ENCODE measurements at regions not wholly inside any gene's neighbourhood (a gene's known extent, or its start where the extent isn't known, plus 50 kb on each side); places are given as distances from the start of the nearest gene placed in this dataset.

- no peak overlapping the region for H2AFZ ChIP-seq (ENCODE audit: low read length)
- H3K4me1 ChIP-seq (ENCODE audit: insufficient read depth, low read length): no peaks in the 10 kb centered on the region
- TF ChIP-seq ZNF607 (CRISPR knock-in tag; IDR thresholded peaks at IDR 0.05; ENCODE audit: borderline replicate concordance) (no peak), GFI1 (CRISPR knock-in tag; IDR thresholded peaks at IDR 0.05; ENCODE audit: borderline replicate concordance) (no peak), PAX8 (CRISPR knock-in tag; IDR thresholded peaks at IDR 0.05; ENCODE audit: borderline replicate concordance) (no peak), NKX3-1 (CRISPR knock-in tag; IDR thresholded peaks at IDR 0.05) (no peak), HOXA9 (CRISPR knock-in tag; IDR thresholded peaks at IDR 0.05; ENCODE audit: borderline replicate concordance) (no peak), MTA3 (CRISPR knock-in tag; IDR thresholded peaks at IDR 0.05) (no peak), MAZ (IDR thresholded peaks at IDR 0.05; ENCODE audit: borderline replicate concordance, low read depth, low read length) (no peak), MAZ (CRISPR knock-in tag; IDR thresholded peaks at IDR 0.05; ENCODE audit: low read depth) (no peak)
- TF ChIP-seq, protein P1, sequence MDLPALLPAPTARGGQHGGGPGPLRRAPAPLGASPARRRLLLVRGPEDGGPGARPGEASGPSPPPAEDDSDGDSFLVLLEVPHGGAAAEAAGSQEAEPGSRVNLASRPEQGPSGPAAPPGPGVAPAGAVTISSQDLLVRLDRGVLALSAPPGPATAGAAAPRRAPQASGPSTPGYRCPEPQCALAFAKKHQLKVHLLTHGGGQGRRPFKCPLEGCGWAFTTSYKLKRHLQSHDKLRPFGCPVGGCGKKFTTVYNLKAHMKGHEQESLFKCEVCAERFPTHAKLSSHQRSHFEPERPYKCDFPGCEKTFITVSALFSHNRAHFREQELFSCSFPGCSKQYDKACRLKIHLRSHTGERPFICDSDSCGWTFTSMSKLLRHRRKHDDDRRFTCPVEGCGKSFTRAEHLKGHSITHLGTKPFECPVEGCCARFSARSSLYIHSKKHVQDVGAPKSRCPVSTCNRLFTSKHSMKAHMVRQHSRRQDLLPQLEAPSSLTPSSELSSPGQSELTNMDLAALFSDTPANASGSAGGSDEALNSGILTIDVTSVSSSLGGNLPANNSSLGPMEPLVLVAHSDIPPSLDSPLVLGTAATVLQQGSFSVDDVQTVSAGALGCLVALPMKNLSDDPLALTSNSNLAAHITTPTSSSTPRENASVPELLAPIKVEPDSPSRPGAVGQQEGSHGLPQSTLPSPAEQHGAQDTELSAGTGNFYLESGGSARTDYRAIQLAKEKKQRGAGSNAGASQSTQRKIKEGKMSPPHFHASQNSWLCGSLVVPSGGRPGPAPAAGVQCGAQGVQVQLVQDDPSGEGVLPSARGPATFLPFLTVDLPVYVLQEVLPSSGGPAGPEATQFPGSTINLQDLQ (CRISPR knock-in tag; IDR thresholded peaks at IDR 0.05): no peak
- TF ChIP-seq, protein P2, sequence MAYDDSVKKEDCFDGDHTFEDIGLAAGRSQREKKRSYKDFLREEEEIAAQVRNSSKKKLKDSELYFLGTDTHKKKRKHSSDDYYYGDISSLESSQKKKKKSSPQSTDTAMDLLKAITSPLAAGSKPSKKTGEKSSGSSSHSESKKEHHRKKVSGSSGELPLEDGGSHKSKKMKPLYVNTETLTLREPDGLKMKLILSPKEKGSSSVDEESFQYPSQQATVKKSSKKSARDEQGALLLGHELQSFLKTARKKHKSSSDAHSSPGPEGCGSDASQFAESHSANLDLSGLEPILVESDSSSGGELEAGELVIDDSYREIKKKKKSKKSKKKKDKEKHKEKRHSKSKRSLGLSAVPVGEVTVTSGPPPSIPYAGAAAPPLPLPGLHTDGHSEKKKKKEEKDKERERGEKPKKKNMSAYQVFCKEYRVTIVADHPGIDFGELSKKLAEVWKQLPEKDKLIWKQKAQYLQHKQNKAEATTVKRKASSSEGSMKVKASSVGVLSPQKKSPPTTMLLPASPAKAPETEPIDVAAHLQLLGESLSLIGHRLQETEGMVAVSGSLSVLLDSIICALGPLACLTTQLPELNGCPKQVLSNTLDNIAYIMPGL (CRISPR knock-in tag; IDR thresholded peaks at IDR 0.05; ENCODE audit: borderline replicate concordance in 1 of 2, low read depth in 1 of 2): no peak
- DNase-seq (ENCODE audit: low spot score) (no peak), ATAC-seq (no peak), FAIRE-seq (no peak)
- H3K9ac ChIP-seq (ENCODE audit: insufficient read depth, low read depth, low read length): no peak overlapping the region
- no peak overlapping the region for H3K27ac ChIP-seq (ENCODE audit: extremely low read length, insufficient read depth, low read length)
- H3K79me2 ChIP-seq (ENCODE audit: insufficient read depth, low read length): no peaks in the 10 kb centered on the region
- H4K20me1 ChIP-seq (ENCODE audit: insufficient read depth, low read length): no peaks in the 10 kb centered on the region
- no peaks in the 10 kb centered on the region for H3K36me3 ChIP-seq (replicated peaks in 1 of 2; ENCODE audit: control insufficient read depth in 1 of 2, insufficient read depth in 2 of 2, low read length in 2 of 2)
- H3K4me2 ChIP-seq (ENCODE audit: low read depth, low read length): no peak overlapping the region
- no peaks in the 10 kb centered on the region for H3K9me3 ChIP-seq (ENCODE audit: low read length)
- 40% methylated on average over 3 of the region's 3 CpGs for WGBS (ENCODE audit: low lambda C conversion rate)
- intact Hi-C loops (cut with micrococcal nuclease; ENCODE audit: unreplicated experiment) (no loop called here), in situ Hi-C loops (cut with HindIII; ENCODE audit: extremely low pct_ligation_motif_present, low pct_unique_long_range_greater_than_20kb) (loop anchor here (10.0 to 25.0 kb wide), 2 partner anchors 78 to 451 kb away; partner anchors contain the start of gene B4GALT7)
- peaks cover 3 to 18% of the 10 kb centered on the region in 2 experiments; a peak in 3 of 5 replicates for H3K27me3 ChIP-seq (ENCODE audit: control insufficient read depth in 1 of 2, insufficient read depth in 2 of 2, low read length in 2 of 2)
- BruUV-seq (replicated peaks): no TSS peak
- ChIA-PET CTCF (ENCODE audit: low intra/inter-chr PET ratio, low total read pairs) (no interaction called here), POLR2A (no interaction called here)
- H3K4me3 ChIP-seq (replicated peaks in 1 of 3; ENCODE audit: insufficient read depth in 1 of 3, low read depth in 2 of 3, low read length in 3 of 3): no peak overlapping the region
Measured at GRCh38 chr5:178063277-178063676, 50.1 kb upstream of the N4BP3 start.

All from HepG2 (cell line).